Colonic mucosa (tissue), 4 donors: ENCODE measurements at regions not wholly inside any gene's neighbourhood (a gene's known extent, or its start where the extent isn't known, plus 50 kb on each side); places are given as distances from the start of the nearest gene placed in this dataset.

Experiments
- DNase-seq: peaks from one replicate; pipeline ENCODE4 v3.0.0-alpha.2; 2020
- H3K27ac ChIP-seq: fragments of 200-600 bp; one replicate; pipeline ENCODE4 v1.8.0; 2021
- H3K27me3 ChIP-seq: fragments of 200-600 bp; one replicate; pipeline ENCODE4 v1.8.0; 2021
- H3K36me3 ChIP-seq: fragments of 200-600 bp; one replicate; pipeline ENCODE4 v1.8.0; 2021
- H3K4me1 ChIP-seq: fragments of 200-600 bp; one replicate; pipeline ENCODE4 v1.8.0; 2021; ENCODE audit warnings: mild to moderate bottlenecking
- H3K4me3 ChIP-seq: fragments of 200-600 bp; one replicate; pipeline ENCODE4 v1.8.0; 2021
- H3K9ac ChIP-seq, 2 donors: one replicate each; pipeline ENCODE4 v1.7.0; 2013; ENCODE audit warnings: control low read depth in 2 of 2, low read depth in 2 of 2, low read length in 2 of 2
- H3K9me3 ChIP-seq: fragments of 200-600 bp; one replicate; pipeline ENCODE4 v1.8.0; 2021
- intact Hi-C: fragments of 100-400 bp; cut with DNase I; formaldehyde crosslinking; loops from one replicate; pipeline ENCODE4 v1.14.1; 2022
- TF ChIP-seq, protein P1 (sequence below): fragments of 200-600 bp; IDR thresholded peaks from one replicate; pipeline ENCODE4 v1.8.0; 2022; ENCODE audit warnings: antibody characterized with exemption, mild to moderate bottlenecking
- donor health status: healthy.
- donor health status: DM: no; HTN: no; CAD: no.
- donor health status: DM: no; HTN: no; CAD: no.

GRCh38 chr2:118470297-118470696, 377.2 kb downstream of the EN1 start:
- TF ChIP-seq, protein P1, sequence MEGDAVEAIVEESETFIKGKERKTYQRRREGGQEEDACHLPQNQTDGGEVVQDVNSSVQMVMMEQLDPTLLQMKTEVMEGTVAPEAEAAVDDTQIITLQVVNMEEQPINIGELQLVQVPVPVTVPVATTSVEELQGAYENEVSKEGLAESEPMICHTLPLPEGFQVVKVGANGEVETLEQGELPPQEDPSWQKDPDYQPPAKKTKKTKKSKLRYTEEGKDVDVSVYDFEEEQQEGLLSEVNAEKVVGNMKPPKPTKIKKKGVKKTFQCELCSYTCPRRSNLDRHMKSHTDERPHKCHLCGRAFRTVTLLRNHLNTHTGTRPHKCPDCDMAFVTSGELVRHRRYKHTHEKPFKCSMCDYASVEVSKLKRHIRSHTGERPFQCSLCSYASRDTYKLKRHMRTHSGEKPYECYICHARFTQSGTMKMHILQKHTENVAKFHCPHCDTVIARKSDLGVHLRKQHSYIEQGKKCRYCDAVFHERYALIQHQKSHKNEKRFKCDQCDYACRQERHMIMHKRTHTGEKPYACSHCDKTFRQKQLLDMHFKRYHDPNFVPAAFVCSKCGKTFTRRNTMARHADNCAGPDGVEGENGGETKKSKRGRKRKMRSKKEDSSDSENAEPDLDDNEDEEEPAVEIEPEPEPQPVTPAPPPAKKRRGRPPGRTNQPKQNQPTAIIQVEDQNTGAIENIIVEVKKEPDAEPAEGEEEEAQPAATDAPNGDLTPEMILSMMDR: no peak
- Histone ChIP-seq H3K4me3 (no peak overlapping the region), H3K36me3 (no peaks in the 10 kb centered on the region), H3K9me3 (no peaks in the 10 kb centered on the region), H3K27ac (no peak overlapping the region), H3K4me1 (no peaks in the 10 kb centered on the region), H3K27me3 (no peaks in the 10 kb centered on the region), H3K9ac (no peak overlapping the region)
- DNase-seq: no peak
- intact Hi-C loops: no loop called here

- DNase-seq: no peak
- no peak overlapping the region for H3K9ac ChIP-seq
- no peaks in the 10 kb centered on the region for H3K9me3 ChIP-seq
- H3K4me3 ChIP-seq: no peak overlapping the region
- no peaks in the 10 kb centered on the region for H3K4me1 ChIP-seq
- H3K27ac ChIP-seq: no peak overlapping the region
- TF ChIP-seq, protein P1: no peak
- intact Hi-C loops: no loop called here
- no peaks in the 10 kb centered on the region for H3K36me3 ChIP-seq
- no peaks in the 10 kb centered on the region for H3K27me3 ChIP-seq
Measured at GRCh38 chr2:118469103-118469502, 378.3 kb downstream of the EN1 start.

GRCh38 chr2:118464546-118465265, 376.4 kb downstream of the INSIG2 start:
- no peak for DNase-seq
- intact Hi-C loops: no loop called here
- no peaks in the 10 kb centered on the region for H3K27me3 ChIP-seq
- H3K4me3 ChIP-seq: no peak overlapping the region
- no peak overlapping the region for H3K27ac ChIP-seq
- TF ChIP-seq, protein P1: no peak
- H3K9me3 ChIP-seq: no peaks in the 10 kb centered on the region
- H3K36me3 ChIP-seq: no peaks in the 10 kb centered on the region
- H3K9ac ChIP-seq: no peak overlapping the region
- H3K4me1 ChIP-seq: no peaks in the 10 kb centered on the region

GRCh38 chr2:118464046-118464445, 375.8 kb downstream of the INSIG2 start:
- no peaks in the 10 kb centered on the region for H3K4me1 ChIP-seq
- no peak for DNase-seq
- no peak overlapping the region for H3K4me3 ChIP-seq
- TF ChIP-seq, protein P1: no peak
- H3K36me3 ChIP-seq: no peaks in the 10 kb centered on the region
- no peaks in the 10 kb centered on the region for H3K9me3 ChIP-seq
- H3K9ac ChIP-seq: no peak overlapping the region
- intact Hi-C loops: no loop called here
- H3K27me3 ChIP-seq: no peaks in the 10 kb centered on the region
- H3K27ac ChIP-seq: no peak overlapping the region

DNA sequence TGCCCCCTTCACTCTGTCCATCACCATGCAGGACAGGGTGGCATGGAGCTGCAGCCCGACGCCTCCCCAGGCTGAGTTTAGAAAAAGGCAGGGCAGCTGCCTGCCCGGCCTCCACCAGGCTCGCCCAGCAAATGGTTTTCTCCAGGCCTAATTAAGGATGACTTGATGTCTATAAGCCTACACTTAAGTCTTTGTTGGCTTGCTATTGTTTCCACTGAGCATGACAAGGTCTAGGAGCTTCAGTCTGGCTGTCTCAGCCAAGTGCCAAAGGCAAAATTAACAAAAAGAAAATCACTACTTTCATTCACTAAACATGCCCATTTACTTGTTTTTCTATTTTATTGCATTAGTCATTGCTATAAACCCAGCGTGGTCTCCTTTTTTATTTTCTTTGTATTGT, 372.2 kb downstream of the INSIG2 start:
- TF ChIP-seq, protein P1: no peak
- Histone ChIP-seq H3K4me1 (no peaks in the 10 kb centered on the region), H3K27ac (no peak overlapping the region), H3K9ac (no peak overlapping the region), H3K27me3 (no peaks in the 10 kb centered on the region), H3K36me3 (no peaks in the 10 kb centered on the region), H3K9me3 (no peaks in the 10 kb centered on the region), H3K4me3 (no peak overlapping the region)
- intact Hi-C loops: no loop called here
- no peak for DNase-seq
